CD14-positive monocyte (primary cell): ENCODE measurements at regions not wholly inside any gene's neighbourhood (a gene's known extent, or its start where the extent isn't known, plus 50 kb on each side); places are given as distances from the start of the nearest gene placed in this dataset.

ENCODE experiments used
- DNase-seq, 3 donors: peaks; one replicate each; pipeline ENCODE4 v3.0.0-alpha.2; 2011 to 2022
- H2AFZ ChIP-seq: 2 replicates; pipeline ENCODE4 v1.6.0; 2012; ENCODE audit warnings: mild to moderate bottlenecking, low read depth, low read length, inconsistent platforms; ENCODE audit not compliant: insufficient read depth, poor library complexity, severe bottlenecking
- H3K27ac ChIP-seq, 2 donors: 1 replicate in 1 of 2; 2 replicates in 1 of 2; pipeline ENCODE4 v1.5.1; 2012 to 2013; ENCODE audit warnings: low read length in 2 of 2, control low read depth in 1 of 2, inconsistent platforms in 1 of 2, low read depth in 1 of 2, mild to moderate bottlenecking in 1 of 2
- H3K27me3 ChIP-seq, 2 donors: one replicate each; pipeline versions ENCODE4 v1.6.0 to v1.6.1; 2011 to 2013; ENCODE audit warnings: low read length in 2 of 2; ENCODE audit not compliant: control insufficient read depth in 2 of 2, insufficient read depth in 2 of 2
- H3K36me3 ChIP-seq, 2 donors: replicated peaks in 1 of 2; 1 replicate in 1 of 2; 2 replicates in 1 of 2; pipeline versions ENCODE4 v1.5.1 to v1.6.1; 2012 to 2013; ENCODE audit warnings: low read length in 2 of 2, control low read depth in 1 of 2, inconsistent platforms in 1 of 2, mild to moderate bottlenecking in 1 of 2; ENCODE audit not compliant: insufficient read depth in 2 of 2, control insufficient read depth in 1 of 2
- H3K4me1 ChIP-seq, 2 donors: 1 replicate in 1 of 2; 2 replicates in 1 of 2; pipeline versions ENCODE4 v1.5.1 to v1.6.1; 2012 to 2013; ENCODE audit warnings: low read length in 2 of 2, control low read depth in 1 of 2, inconsistent platforms in 1 of 2, mild to moderate bottlenecking in 1 of 2, moderate library complexity in 1 of 2; ENCODE audit not compliant: insufficient read depth in 2 of 2, control insufficient read depth in 1 of 2
- H3K4me2 ChIP-seq: replicated peaks from 2 replicates; pipeline ENCODE3; 2012; ENCODE audit warnings: low read length, moderate library complexity, mild to moderate bottlenecking; ENCODE audit not compliant: poor library complexity, severe bottlenecking; ENCODE audit errors: extremely low read depth
- H3K4me3 ChIP-seq, 3 experiments: fragments of 200-600 bp in 1 of 3; sonication (generic) in 1 of 3; replicated peaks in 1 of 3; 1 replicate in 2 of 3; 2 replicates in 1 of 3; pipeline ENCODE4 v1.5.1; 2011 to 2013; ENCODE audit warnings: low read length in 3 of 3, mild to moderate bottlenecking in 3 of 3, control low read depth in 2 of 3, low read depth in 2 of 3, inconsistent platforms in 1 of 3, moderate library complexity in 1 of 3
- H3K79me2 ChIP-seq: 2 replicates; pipeline ENCODE4 v1.6.0; 2012; ENCODE audit warnings: mild to moderate bottlenecking, control low read depth, inconsistent platforms, low read length, moderate library complexity; ENCODE audit not compliant: insufficient read depth
- H3K9ac ChIP-seq: 2 replicates; pipeline ENCODE4 v1.6.0; 2017; ENCODE audit warnings: low read length, mild to moderate bottlenecking; ENCODE audit not compliant: insufficient read depth, poor library complexity, severe bottlenecking
- H3K9me3 ChIP-seq, 2 donors: replicated peaks in 1 of 2; 1 replicate in 1 of 2; 2 replicates in 1 of 2; pipeline versions ENCODE4 v1.5.1 to v1.6.1; 2012 to 2013; ENCODE audit warnings: low read length in 2 of 2, control low read depth in 1 of 2; ENCODE audit not compliant: control insufficient read depth in 1 of 2, insufficient read depth in 1 of 2
- H4K20me1 ChIP-seq: 2 replicates; pipeline ENCODE4 v1.6.0; 2012; ENCODE audit warnings: mild to moderate bottlenecking, low read length, control low read depth, moderate library complexity; ENCODE audit not compliant: insufficient read depth
- H3K27ac Mint-ChIP-seq, 7 donors: one replicate each; pipeline ENCODE4 v1.8.0; 2020; ENCODE audit warnings: mild to moderate bottlenecking in 7 of 7, mixed read lengths in 7 of 7, moderate library complexity in 6 of 7, inconsistent platforms in 2 of 7
- H3K27me3 Mint-ChIP-seq, 3 donors: one replicate each; pipeline ENCODE4 v1.8.0; 2021 to 2022; ENCODE audit warnings: low read depth in 3 of 3, mild to moderate bottlenecking in 3 of 3, mixed read lengths in 3 of 3, moderate library complexity in 3 of 3, inconsistent platforms in 1 of 3
- H3K36me3 Mint-ChIP-seq, 2 donors: one replicate each; pipeline ENCODE4 v1.8.0; 2020; ENCODE audit warnings: mixed read lengths in 2 of 2, inconsistent platforms in 1 of 2, mild to moderate bottlenecking in 1 of 2
- H3K4me1 Mint-ChIP-seq: one replicate; pipeline ENCODE4 v1.8.0; 2020; ENCODE audit warnings: mild to moderate bottlenecking, mixed read lengths
- H3K4me3 Mint-ChIP-seq, 2 donors: one replicate each; pipeline ENCODE4 v1.8.0; 2020; ENCODE audit warnings: mild to moderate bottlenecking in 2 of 2, mixed read lengths in 2 of 2, moderate library complexity in 1 of 2
- H3K9me3 Mint-ChIP-seq, 7 donors: one replicate each; pipeline ENCODE4 v1.8.0; 2020 to 2022; ENCODE audit warnings: mixed read lengths in 7 of 7, mild to moderate bottlenecking in 6 of 7, moderate library complexity in 6 of 7, inconsistent platforms in 2 of 7
- WGBS: methylation state at CpG from one replicate; pipeline ENCODE4 v1.1.5; 2013; ENCODE audit warnings: missing lambda C conversion rate; ENCODE audit not compliant: insufficient coverage; 5-methylcytosine and 5-hydroxymethylcytosine counted together
- intact Hi-C, 2 donors: fragments of 100-400 bp; cut with micrococcal nuclease; formaldehyde crosslinking; loops; one replicate each; pipeline versions ENCODE4 v1.15.0 to v1.15.1; 2023
- TF ChIP-seq, protein P1 (sequence below): fragments of 200-600 bp; IDR thresholded peaks from one replicate; pipeline ENCODE4 v1.8.0; 2022; ENCODE audit warnings: antibody characterized with exemption, mild to moderate bottlenecking

DNA sequence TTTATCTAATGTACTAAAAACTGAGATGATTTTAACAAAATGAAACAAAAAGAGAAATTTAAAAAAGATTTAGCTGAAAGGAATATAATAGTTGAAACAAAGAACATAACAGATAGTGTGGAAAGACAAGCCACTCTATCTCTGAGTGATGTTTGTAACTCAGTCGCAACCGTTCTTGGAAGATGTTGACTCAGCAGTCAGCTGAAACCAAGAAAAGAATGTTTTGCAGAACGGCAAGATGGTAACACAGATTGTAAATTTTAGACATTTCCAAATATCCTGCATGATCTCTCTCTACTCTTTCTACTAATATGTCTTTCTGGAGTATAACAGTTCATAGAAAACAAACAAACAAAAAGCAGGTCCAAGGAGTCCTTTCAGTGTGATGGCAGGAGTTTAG lies 746.1 kb upstream of the CDH6 start:
- Histone ChIP-seq H3K27me3 (no peaks in the 10 kb centered on the region), H3K4me2 (no peak overlapping the region), H3K9ac (no peak overlapping the region), H3K4me3 (no peak overlapping the region), H4K20me1 (no peaks in the 10 kb centered on the region), H2AFZ (no peak overlapping the region), H3K79me2 (no peaks in the 10 kb centered on the region), H3K9me3 (no peaks in the 10 kb centered on the region), H3K27ac (no peak overlapping the region), H3K4me1 (no peaks in the 10 kb centered on the region), H3K36me3 (no peaks in the 10 kb centered on the region)
- TF ChIP-seq, protein P1, sequence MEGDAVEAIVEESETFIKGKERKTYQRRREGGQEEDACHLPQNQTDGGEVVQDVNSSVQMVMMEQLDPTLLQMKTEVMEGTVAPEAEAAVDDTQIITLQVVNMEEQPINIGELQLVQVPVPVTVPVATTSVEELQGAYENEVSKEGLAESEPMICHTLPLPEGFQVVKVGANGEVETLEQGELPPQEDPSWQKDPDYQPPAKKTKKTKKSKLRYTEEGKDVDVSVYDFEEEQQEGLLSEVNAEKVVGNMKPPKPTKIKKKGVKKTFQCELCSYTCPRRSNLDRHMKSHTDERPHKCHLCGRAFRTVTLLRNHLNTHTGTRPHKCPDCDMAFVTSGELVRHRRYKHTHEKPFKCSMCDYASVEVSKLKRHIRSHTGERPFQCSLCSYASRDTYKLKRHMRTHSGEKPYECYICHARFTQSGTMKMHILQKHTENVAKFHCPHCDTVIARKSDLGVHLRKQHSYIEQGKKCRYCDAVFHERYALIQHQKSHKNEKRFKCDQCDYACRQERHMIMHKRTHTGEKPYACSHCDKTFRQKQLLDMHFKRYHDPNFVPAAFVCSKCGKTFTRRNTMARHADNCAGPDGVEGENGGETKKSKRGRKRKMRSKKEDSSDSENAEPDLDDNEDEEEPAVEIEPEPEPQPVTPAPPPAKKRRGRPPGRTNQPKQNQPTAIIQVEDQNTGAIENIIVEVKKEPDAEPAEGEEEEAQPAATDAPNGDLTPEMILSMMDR = no peak
- Mint-ChIP-seq H3K9me3 (peaks cover 0 to 11% (median 2%) of the 10 kb centered on the region in 7 donors), H3K36me3 (no peaks in the 10 kb centered on the region), H3K27ac (no peak overlapping the region), H3K4me3 (no peak overlapping the region), H3K4me1 (no peaks in the 10 kb centered on the region), H3K27me3 (no peaks in the 10 kb centered on the region)
- WGBS = no CpG with 5 or more reads among the region's 3 CpGs
- no peak for DNase-seq
- intact Hi-C loops = no loop called here

DNA sequence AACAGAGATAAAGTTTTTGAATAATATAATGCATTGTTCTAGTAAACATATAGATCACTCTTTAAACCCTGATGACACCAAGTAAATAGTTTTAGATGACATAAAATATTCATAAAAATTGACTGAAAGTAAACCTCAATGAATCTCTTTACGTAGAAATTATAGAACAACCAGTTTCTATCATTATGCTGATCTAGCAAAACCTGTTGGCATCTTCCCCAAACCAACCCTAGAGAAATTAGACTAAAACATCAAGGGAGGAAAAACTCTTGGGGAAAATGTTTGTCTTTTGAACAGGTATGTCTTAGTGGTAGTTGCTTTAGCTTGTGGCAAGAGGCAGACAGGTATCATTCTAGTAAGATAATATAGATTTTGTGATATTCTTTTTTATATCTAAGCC lies 747.0 kb upstream of the CDH6 start:
- intact Hi-C loops = no loop called here
- H3K4me1 ChIP-seq = no peaks in the 10 kb centered on the region
- no peaks in the 10 kb centered on the region for H3K27me3 ChIP-seq
- Mint-ChIP-seq H3K36me3 (no peaks in the 10 kb centered on the region), H3K4me1 (no peaks in the 10 kb centered on the region), H3K4me3 (no peak overlapping the region), H3K27ac (no peak overlapping the region), H3K9me3 (peaks cover 0 to 11% (median 2%) of the 10 kb centered on the region in 7 donors), H3K27me3 (no peaks in the 10 kb centered on the region)
- H3K79me2 ChIP-seq = no peaks in the 10 kb centered on the region
- no peak for DNase-seq
- no peaks in the 10 kb centered on the region for H4K20me1 ChIP-seq
- H3K9me3 ChIP-seq = no peaks in the 10 kb centered on the region
- no peak overlapping the region for H3K27ac ChIP-seq
- WGBS = no CpG with 5 or more reads among the region's 1 CpG
- TF ChIP-seq, protein P1 = no peak
- H2AFZ ChIP-seq = no peak overlapping the region
- H3K36me3 ChIP-seq = no peaks in the 10 kb centered on the region
- no peak overlapping the region for H3K4me3 ChIP-seq
- H3K4me2 ChIP-seq = no peak overlapping the region
- H3K9ac ChIP-seq = no peak overlapping the region
